GM18867 (cell line): ENCODE measurements at regions not wholly inside any gene's neighbourhood (a gene's known extent, or its start where the extent isn't known, plus 50 kb on each side); places are given as distances from the start of the nearest gene placed in this dataset.

Experiments
- ATAC-seq: cut with Tn5 transposase; IDR thresholded peaks from one replicate; pipeline ENCODE4 v1.9.1; 2021; ENCODE audit warnings: mild to moderate bottlenecking, moderate library complexity; ENCODE audit not compliant: unreplicated experiment

DNA sequence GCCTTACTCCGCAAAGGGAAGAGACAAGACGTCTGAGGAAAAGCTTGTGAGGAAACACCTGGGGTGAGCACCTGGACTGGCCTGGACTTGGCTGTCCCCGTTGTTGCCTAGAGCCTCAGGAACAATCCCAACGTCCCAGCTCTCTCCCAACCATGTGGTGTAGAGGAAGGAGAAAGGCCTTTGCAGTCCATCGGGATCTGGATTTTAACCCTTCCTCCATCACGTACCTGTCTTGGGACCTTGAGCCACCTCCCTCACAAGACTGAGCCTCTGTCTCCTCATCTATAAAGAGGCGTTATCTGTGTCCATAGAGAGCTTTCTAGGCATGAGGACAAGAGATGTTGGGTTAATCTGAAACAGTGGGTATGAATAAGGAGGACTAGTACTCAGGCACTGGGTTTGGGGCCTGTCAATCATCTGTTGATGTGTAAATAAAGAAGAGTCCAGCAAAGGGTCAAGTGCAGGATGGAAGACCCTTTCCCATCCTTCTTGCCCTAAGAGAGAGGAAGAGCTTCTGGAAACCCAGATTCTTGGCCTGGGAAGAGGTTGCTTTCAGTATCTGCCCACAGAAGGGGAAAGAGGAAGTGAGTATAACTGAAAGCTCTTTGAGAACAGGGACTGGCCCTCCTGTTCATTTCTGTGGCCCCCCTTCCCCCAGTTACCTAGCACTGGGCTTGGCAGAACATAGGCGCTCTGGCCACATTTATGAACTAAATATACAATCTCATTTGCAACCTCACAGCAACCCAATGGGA is 137.1 kb downstream of the PJA1 start:
- ATAC-seq, result peak; percentile 95

DNA sequence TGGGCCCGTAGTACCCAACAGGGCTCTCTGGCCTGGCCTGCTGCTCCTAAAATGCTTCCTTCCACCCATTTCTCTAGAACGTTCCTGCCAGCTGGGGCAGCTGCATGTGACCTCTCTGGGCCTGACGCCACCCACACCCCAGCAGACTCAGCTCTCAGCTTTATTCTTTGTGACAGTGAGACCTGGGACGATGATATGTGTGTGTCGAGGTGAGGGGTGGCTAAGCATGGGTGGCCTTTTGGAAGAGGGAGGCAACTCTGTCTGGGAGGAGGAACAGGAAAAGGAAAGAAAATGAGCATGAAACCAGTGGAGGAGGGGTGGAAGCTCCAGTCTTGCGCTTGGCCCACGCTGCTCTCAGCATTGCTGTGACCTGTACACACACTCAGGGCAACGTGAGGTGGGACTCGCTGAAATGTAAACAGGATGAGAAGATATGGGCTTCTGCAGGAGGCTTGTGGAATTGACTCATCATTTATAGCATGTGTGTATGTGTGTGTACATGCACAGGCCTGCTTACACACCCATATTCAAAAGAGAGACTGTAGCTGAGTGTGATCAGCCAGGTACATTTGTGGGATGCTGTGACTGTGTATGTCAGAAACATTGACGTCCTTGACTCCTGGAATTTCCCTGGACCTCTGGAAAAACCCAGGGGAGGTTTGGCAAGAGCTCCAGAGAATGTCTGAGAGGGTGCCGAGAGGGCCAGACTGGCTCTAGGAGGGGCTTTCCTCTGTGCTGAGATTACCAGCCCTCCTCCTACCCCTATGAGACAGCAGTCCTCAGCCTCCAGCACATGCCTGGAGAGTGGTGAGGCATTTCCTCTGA is 137.9 kb downstream of the PJA1 start:
- peak; percentile 35 for ATAC-seq

DNA sequence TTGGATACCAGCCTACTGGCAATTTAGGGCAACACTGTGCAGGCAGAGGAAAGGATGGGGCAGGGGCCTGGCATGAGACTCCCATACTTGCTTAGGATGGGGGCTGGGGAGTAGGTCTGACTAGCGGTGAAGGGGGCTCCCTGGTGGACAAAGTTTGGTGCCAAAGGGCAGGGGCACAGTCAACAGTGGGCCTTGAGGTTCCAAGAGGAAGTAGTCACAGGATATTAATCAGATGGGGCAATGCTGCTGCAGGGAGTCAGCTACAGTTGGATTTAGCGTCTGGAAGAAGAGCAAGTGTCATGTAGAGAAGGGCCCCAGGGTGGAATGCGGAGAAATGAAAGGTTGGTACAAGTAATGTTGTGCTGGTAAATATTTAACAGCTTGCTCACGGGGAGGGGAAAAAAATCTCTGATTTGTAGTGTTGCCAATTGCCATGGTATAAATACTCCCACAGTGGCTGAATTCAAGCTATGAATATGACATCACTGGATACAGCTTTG is 139.4 kb downstream of the PJA1 start:
- ATAC-seq, result no peak

DNA sequence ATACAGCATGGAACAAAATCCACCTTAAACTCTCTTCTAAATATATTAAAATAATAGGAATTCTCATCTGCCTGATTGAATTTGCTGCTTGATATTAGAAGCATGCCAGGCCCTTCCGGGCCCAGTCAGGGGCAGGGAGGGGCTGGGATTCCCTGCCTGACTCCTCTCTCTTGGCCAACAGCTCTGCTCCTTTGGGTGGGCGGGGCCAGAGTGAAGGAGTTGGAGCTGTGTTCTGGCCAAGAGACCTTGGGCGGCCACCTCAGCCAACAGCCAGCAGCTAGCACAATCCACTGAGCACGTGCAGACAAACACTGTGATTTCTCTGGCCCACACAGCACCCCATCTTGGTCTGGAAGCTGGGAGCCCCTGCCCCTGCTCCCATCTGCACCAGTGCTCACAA is 140.3 kb downstream of the PJA1 start:
- ATAC-seq, result no peak

DNA sequence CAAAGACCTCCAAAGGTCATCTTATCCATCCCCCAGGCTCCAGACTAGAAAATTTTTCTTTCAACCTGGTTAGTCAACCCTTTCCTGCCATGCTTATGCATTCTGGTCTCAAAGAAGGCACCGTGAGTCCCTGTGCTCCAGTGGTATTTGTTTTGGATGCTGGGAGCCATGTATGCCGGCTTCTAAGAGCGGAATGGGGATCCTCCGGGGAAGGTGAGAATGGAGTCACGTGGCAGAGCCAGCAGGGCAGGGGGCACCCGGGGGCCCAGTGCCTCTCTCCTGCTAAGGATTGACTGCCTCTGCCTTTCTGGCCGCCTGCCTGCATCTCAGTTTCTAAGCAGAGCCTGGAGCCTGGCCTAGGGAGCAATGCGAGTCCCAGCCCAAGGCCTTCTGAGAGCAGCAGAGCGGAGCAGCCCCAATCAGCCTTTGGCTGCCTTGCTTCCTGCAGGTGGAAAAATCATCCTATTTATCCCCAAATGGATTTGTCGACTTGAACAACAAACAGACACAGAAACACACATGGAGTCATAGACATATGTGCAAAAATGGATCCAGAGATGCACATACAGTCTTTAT is 141.0 kb downstream of the PJA1 start:
- ATAC-seq, result no peak

DNA sequence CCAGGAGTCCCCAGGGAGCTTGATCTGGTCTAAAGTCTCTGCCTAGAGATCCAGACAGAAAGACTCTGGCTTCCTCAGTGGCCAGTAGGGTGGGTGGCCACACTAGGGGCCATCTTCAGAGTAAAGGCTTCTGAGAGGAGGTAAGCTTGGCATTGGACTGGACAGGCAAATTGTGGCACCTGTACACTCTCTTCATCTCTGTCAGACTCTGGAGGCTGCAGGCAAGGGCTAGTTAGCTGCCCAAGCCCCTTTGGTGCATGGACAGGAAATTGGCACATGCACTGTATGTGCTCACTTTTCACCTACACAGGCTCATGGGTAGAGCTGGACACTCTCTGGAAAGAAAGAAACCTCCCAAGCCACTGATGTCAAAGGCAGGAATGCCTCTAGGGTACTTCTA is 142.8 kb downstream of the PJA1 start:
- no peak for ATAC-seq

DNA sequence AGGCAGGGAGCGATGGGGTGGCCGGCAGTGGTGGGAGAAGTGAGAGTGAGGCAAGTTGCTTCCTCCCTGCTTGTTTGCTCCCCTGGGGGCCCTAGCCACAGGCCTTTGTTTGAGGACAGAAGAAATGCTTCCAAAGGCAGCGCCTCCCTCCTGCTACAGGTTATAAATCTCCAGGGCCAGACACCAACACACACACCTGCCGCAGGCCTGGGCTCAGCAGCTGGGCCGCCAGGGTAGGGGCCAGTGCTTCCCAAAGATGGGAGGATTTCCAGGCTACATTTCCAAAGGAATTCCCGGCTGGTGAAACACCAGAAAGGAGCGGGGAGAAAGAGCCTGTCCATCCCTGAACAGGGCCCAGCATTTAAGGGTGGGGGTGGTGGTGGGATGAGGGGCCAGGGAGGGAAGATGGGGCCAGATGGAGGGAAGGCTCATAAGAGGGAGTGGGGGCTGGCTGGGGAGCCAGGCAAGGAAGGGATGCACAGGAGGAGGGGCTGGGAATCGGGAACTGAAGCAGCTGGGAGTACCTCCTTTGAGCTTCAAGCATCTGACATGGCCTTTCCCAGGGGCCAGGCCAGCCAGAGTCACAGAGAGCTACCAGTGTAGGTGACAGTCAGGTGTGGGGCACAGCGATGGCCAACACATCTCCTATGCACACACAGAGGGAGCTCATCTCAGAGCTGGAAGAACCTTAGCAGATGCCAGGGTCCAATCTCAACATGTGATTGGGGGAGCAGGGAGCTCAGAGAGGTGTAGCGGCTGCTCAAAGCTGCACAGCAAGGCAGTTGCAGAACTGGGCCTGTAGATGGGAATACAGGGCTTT is 143.9 kb downstream of the PJA1 start:
- no peak for ATAC-seq

DNA sequence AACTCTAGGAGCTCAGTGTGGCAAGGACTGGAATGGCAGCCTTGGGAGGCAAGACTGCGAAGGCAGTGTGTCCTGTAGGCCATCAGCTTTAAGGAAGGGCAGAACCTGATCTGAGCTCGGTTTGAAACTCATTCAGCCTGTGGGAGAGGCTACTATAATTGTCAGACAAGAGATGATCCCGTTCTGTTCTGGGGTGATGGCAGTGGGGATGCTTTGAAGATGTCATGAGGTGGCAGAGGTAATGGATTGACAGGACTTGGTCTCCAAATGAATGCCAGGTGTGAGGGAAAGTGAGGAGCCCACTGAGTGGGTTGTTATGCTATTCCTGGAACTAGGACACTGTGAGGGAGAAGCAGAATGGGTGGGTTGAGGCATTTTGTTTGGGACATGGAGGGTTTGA is 144.9 kb downstream of the PJA1 start:
- no peak for ATAC-seq

DNA sequence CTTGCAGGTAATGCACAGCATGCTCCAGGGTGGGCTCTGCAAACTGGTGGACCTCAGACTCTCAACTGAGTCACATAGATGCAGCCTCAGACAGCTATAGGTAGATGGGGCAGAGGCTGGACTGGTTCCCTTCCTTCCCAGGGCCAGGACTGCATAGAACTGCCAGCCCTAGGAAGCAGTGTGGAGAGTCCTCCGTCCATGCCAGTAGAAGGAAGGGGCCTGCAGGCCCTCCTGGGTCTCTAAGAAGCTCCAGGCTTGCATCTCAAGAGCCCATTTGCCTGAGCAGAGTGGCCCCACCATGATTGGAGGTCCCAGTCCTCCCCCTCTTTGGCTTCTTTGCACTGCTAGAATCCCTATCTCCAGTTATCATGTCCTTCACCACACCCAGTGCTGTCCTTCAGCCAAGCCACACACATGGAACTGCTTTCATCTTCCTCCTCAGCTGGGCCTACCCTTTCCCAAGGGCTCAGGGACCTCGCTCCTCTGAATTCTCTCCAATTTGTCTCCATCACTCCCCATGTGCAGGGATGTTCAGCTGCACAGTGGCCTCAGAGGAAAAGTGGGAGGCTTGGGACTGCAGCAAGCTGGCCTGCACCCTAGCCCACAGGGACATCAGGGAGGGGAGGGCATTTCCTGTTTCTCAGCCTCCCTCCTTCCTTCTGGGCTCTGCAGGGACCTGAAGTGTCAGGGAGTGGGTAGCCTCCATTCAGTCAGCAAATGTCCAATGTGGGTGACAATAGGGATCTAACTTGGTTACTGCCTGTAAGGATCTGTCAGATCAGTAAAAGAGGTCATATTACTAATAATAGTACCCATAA is 146.0 kb downstream of the PJA1 start:
- no peak for ATAC-seq

DNA sequence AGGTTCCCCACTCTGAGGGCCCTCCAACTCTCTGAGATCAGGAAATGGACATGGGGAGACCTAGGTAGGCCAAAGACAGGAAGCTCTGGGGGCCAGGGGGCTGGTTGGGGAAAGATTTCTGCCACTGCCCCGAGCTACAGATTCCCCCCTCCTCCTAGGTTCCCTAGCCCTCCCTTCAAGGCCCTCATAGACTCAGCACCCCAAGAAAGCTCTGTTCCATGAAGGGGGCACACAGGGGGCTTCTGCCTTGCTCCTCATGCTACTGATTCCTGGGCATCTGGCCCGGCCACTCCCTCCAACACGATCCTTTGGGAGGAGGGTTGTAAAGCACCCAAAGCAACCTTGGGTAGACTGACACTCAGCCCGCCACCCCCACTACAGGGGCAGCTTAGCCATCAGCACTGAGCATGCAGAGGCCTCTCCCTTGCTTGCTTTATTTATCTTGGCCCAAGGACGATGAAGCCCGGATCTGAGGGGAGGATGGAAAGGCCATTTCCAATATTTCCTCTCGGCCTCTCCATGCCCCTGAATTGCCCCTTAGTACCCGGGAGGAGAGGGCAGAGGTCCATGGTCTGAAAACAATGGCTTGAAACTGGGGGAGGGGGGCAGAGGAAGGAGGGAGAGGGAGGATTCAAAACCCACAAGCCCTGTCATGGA is 146.7 kb downstream of the PJA1 start:
- ATAC-seq, result no peak

DNA sequence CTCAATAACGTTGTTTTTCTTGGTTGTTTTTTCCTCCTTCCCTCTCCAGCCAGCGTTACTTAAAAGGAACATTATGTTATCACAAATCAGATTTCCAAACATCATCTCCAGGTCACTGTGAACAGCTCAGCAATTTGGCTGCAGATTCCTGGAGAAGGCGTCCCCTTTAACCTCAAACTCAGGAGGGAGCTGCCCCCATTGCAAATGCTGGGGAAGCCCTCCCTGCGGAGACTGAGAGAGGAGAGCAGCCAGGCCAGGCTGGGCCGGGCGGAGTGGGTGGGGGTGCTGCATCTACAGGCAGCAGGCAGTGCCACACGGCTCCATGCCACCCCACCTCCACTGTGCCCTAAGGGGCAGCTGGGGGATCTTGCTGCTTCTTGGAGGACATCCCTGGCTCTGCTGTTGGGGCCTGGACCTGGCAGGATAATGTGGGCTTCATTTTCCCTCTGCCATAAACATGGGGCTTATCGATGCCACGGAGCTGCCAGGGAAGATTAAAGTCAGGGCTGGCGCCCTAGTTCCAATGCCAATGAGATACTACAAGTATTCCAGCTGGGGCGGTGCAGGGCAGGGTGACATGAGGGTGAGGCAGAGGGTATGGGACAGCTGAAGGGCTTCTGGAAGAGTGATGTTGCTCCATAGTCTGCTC is 148.8 kb downstream of the PJA1 start:
- ATAC-seq, result no peak

DNA sequence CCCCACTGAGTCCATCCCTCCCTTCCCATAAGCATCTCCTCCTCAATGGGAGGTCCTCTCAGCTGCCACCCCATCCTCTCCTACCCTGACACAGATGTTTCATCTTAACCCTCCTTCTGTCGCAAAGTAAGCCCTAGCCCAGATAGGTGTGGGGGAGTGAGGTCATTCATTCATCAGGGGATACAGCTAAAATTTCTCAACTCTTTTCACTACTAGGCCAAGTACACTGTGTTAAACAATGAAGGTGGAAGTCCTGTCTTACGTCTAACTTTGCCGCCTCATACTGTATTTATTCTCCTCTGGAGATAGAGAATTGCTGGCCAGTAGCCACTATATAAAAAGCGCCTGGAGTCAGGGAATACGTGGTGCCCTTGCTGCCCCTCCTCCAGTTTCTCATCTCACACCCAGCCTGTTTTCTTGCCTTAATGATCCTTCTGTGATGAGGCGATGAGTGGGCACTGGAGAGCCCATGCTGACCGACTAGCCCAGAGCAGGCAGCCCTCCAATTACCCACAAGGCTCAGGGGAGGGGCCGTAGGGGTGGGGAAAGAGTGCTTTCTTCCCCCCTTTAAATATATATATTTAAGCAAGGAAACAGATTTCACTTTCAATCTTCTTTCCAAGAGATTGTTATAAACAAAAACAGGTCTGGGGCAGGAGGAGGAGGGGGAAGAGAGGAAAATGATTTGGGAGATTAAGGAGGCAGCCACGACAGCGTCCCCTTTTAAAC is 149.5 kb downstream of the PJA1 start:
- ATAC-seq, result no peak

DNA sequence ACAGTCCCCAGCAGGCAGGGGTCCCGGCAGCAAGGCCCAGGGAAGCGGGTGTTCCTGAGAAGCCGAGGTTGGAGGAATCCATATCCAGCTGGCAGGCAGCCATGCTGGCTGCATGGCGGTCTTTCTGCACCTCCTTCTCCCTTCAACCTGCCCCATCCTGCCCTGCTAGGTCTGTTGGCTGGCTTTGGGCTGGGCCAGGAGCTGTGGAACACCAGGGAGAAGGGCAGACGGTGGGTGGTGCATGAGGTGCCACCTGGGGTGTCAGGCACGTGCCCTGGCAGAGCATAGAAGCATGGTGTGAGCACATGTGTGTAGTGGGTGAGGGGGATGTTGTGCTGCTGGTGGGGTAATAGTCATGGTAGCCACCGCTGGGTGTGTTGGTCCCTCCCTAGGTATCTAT is 150.1 kb downstream of the PJA1 start:
- ATAC-seq, result no peak

DNA sequence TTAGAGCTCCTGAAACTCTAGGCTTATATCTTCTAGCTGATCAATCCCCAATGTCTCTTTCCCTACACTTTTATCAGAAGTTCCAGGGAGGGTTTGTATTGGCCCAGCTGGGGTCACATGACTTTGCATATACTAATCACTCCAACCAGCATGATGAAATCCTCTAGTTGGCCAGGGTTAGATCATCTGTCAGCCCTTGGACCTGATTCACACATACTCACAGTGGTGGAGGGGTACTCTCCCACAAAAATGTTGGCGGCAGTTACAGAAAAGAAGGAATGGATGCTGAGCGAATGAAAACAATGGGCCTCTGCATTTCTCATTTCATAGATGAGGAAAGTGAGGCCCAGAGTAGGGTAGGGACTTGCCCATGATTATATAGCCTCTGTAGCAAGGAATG is 151.1 kb downstream of the PJA1 start:
- no peak for ATAC-seq

DNA sequence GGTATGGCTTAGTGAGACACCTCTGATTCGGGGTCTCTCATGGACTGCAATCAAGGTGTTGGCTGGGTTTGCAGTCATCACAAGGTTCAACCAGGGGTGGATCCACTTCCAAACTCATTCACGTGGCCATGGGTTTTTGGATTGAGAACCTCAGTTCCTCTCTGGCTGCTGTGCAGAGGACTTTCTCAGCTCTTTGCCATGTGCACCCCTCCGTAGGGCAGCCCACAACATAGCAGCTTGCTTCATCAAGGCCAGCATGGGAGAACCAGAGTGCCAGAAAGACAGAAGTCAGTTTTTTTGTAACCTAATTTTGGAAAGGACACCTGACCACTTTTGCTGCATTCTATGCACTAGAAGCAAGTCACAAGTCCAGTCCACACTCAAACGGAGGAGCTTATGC is 154.9 kb downstream of the PJA1 start:
- no peak for ATAC-seq

DNA sequence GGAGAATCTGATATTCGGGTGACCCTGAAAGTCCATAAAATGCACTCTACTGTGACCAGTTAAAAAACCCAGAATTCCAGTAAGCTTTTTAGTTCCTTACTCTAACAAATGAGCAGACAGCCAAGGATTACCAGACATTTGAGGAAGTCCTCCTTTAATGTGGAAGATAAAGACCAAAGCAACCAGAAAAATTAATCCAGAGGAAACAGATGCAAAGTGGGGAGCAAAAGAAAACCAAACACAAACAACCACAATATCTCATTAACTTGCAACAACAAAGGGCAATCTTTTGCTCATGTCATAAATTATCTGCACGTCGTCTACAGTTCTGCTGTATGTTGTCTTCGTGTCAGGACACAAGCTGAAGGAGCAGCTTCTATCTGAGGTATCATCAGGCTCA is 164.4 kb downstream of the PJA1 start:
- no peak for ATAC-seq

DNA sequence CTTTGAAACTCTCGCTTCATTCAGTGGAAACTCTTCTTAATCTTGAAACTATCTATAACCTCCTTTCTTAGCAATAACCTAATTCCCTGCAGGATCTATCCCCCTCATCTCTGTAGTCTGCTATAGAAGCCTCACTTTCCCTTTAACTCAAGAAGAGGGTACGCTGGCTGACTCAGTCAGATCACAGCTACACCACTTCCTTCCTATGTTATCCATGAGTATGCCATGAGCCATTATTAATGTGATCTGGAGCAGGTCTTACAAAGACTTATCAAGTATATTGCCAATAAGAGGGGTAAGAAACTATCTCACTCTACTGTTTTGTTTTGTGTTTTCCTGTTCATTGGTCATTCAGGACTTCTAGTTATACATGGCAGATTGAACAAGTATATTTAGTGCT is 165.3 kb downstream of the PJA1 start:
- ATAC-seq, result no peak

DNA sequence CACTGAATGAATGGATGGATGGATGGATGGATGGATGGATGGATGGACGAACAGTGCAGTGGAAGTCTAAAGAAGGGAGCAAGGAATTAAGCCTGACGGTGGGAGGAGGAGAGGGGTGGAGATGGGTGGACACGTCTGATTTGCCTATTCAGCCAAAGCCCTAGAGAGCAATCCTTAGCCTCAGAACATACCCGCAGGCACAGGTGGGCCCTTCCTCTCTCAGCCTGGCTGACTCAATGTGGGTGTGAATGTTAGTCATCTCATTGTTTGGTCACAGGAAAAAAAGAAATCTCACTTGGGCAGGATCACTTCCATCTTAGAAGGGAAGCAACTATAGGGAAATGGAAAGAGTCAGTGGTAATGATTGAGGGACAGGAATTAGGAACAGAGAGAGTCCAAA is 165.9 kb downstream of the PJA1 start:
- no peak for ATAC-seq

DNA sequence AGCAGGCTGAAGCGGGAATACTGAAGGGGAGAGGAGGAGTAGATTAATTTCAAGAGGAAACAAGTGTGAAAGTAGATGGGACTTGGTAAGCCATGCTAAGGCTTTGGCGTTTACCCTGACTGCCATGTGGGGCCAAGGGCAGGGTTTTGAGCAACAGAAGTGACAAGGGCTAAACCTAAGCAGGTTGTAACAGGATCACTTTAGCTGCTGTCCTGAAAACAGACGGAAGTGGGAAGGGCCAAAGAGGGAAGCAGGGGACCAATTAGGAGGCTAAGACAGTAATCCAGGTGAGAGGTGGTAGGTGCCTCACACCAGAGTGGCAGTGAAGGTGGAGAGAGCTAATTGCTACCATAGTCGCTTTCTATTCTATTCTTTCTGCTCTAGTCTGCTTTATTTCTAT is 166.5 kb downstream of the PJA1 start:
- no peak for ATAC-seq
